Skeletal muscle tissue (tissue), 3 donors: ENCODE measurements at regions not wholly inside any gene's neighbourhood (a gene's known extent, or its start where the extent isn't known, plus 50 kb on each side); places are given as distances from the start of the nearest gene placed in this dataset.

ENCODE experiments used
- H3K27ac ChIP-seq: one replicate; pipeline ENCODE4 v1.7.0; 2013; ENCODE audit warnings: mild to moderate bottlenecking, low read depth, low read length, inconsistent platforms
- H3K27me3 ChIP-seq, 3 donors: one replicate each; pipeline ENCODE4 v1.7.0; 2013; ENCODE audit warnings: low read length in 3 of 3; ENCODE audit not compliant: control insufficient read depth in 3 of 3, insufficient read depth in 3 of 3
- H3K36me3 ChIP-seq, 3 donors: one replicate each; pipeline ENCODE4 v1.7.0; 2013; ENCODE audit warnings: low read length in 3 of 3; ENCODE audit not compliant: control insufficient read depth in 3 of 3, insufficient read depth in 3 of 3
- H3K4me1 ChIP-seq, 3 donors: one replicate each; pipeline ENCODE4 v1.7.0; 2013; ENCODE audit warnings: low read length in 3 of 3, mild to moderate bottlenecking in 3 of 3; ENCODE audit not compliant: control insufficient read depth in 3 of 3, insufficient read depth in 3 of 3
- H3K4me3 ChIP-seq, 3 donors: one replicate each; pipeline ENCODE4 v1.7.0; 2013; ENCODE audit warnings: low read length in 3 of 3
- H3K9ac ChIP-seq, 3 donors: one replicate each; pipeline ENCODE4 v1.7.0; 2013; ENCODE audit warnings: low read length in 3 of 3, mild to moderate bottlenecking in 3 of 3, moderate library complexity in 2 of 3, low read depth in 1 of 3
- H3K9me3 ChIP-seq, 3 donors: one replicate each; pipeline ENCODE4 v1.7.0; 2013; ENCODE audit warnings: low read length in 3 of 3; ENCODE audit not compliant: control insufficient read depth in 3 of 3
- donor health status: Osteomylitis.

DNA sequence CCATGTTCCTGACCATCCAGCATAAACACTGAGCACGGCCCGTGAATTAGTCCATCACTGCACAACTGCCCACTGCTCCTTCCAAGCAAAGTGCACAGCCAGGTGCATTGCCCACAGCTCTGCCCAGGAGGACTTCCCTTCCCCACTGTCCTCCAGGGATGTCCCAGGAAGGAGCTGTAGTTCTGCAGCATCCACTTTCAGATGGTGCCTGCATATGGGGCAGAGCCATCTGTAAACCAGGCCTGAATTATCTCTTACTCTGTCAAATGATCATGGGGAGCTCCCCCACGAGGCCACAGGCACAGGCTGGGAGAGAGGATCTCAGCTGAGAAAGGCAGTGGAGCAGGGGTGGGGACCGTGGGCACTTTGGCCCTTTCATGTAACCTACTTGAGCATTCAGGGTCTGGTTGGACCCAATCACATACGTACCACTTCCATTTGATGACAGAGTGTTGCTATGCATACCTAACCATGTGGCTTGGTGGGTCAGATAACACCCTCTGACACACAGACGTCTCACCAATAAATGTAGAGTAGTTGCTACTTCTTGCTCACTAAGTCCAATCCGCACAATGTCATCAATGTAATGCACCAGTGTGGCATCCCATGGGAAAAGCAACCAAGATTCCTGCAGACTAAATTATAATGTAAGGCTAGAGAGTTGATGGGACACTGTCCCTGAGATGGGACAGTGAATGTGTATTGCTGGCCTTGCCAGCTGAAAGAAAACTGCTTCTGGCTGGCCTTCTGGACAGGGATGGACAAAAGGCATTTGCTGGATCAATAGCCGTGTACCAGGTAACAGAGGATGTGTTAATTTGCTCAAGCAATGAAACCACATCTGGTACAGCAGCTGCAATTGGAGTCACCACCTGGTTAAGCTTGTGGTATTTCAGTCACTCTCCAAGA, 113.8 kb upstream of the C14orf180 start:
- no peak overlapping the region for H3K9ac ChIP-seq
- no peak overlapping the region for H3K27ac ChIP-seq
- H3K27me3 ChIP-seq: peaks cover 39 to 43% (median 41%) of the 10 kb centered on the region in 3 donors
- no peak overlapping the region for H3K4me3 ChIP-seq
- H3K4me1 ChIP-seq: peaks cover 0 to 7% (median 3%) of the 10 kb centered on the region in 3 donors
- H3K9me3 ChIP-seq: no peaks in the 10 kb centered on the region
- no peaks in the 10 kb centered on the region for H3K36me3 ChIP-seq

DNA sequence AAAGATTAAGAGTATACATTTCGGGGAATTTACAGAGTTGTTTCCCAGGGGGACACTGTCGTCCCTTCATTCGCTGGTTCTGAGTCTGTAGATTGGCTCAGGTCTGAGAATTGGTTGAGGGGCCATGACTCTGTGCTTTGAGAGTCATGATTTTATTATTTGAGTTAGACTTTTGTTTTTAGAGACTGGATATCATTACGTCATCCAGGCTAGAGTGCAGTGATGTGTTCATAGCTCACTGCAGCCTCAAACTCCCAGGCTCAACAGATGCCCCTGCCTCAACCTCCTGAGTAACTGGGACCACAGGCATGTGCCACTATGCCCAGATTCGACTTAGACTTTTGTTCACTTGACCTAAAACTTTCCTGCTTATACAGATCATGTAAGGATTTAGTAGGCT, 112.3 kb upstream of the C14orf180 start:
- H3K4me3 ChIP-seq: no peak overlapping the region
- peaks cover 0 to under 1% (median under 1%) of the 10 kb centered on the region in 3 donors for H3K4me1 ChIP-seq
- no peaks in the 10 kb centered on the region for H3K9me3 ChIP-seq
- peaks cover 33 to 43% (median 35%) of the 10 kb centered on the region in 3 donors for H3K27me3 ChIP-seq
- H3K36me3 ChIP-seq: no peaks in the 10 kb centered on the region
- H3K9ac ChIP-seq: no peak overlapping the region
- no peak overlapping the region for H3K27ac ChIP-seq

DNA sequence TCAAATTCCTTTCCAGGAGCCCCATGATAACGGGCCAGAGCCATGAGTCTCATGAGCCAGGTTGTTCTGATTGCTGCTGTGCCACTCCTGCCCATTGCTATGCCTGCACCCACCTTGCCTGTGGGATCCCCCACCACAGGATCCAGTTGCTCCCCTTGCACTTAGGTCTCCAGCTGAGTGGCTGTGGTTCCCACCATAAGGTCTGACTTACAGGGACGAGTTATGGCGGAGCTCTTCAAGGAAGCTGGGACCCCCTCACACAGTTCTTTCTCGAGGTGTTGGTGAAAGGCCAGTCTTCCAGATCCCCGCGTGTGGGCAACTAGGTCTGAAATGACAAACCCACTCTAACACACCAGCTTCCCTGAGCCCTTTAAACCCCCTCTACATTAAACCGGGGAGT, 111.9 kb upstream of the C14orf180 start:
- no peaks in the 10 kb centered on the region for H3K4me1 ChIP-seq
- no peaks in the 10 kb centered on the region for H3K9me3 ChIP-seq
- no peak overlapping the region for H3K27ac ChIP-seq
- no peak overlapping the region for H3K9ac ChIP-seq
- no peak overlapping the region for H3K4me3 ChIP-seq
- no peaks in the 10 kb centered on the region for H3K36me3 ChIP-seq
- H3K27me3 ChIP-seq: peaks cover 33 to 46% (median 34%) of the 10 kb centered on the region in 3 donors

DNA sequence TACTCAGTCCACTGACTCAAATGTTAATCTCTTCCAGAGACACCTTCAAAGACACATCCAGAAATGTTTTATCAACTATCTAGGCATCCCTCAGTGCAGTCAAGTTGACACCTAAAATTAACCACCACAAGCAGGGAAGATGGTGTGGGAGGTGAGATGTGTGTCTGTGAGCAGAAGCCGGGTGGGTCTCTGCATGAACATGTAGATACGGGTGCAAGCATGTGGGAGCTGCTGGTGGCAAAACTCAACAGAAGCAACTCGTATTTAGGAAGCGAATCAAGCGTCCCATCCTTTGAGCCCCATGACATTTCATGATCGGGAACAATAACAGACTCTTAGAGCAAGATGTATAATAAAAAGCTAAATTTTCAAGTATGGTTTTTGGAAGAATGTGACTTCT, 110.0 kb upstream of the C14orf180 start:
- no peaks in the 10 kb centered on the region for H3K4me1 ChIP-seq
- no peak overlapping the region for H3K27ac ChIP-seq
- H3K27me3 ChIP-seq: peaks cover 20 to 39% (median 21%) of the 10 kb centered on the region in 3 donors
- no peak overlapping the region for H3K9ac ChIP-seq
- H3K9me3 ChIP-seq: no peaks in the 10 kb centered on the region
- H3K36me3 ChIP-seq: no peaks in the 10 kb centered on the region
- H3K4me3 ChIP-seq: no peak overlapping the region

DNA sequence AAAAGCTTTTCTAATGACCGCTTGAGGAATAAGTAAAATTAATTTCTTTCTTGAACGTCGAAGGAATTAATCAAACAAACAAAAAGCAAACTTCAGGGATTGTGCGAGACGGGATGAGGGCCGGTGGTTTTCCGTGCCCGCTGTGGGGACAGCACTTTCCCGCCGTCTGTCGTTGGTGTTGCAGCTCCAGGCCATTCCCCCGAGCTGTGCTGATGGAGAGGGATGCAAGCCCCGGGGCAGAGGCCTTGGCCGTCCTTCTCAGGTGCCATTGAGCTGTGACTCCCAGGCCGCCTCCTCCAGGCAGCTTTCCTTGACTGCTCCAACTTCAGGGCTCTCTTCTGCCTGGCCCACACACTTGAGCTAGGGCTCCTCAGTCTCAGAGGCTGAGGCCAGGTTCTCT, 109.0 kb upstream of the C14orf180 start:
- Histone ChIP-seq H3K4me1 (no peaks in the 10 kb centered on the region), H3K27ac (no peak overlapping the region), H3K4me3 (no peak overlapping the region), H3K9ac (no peak overlapping the region), H3K36me3 (no peaks in the 10 kb centered on the region), H3K9me3 (no peaks in the 10 kb centered on the region), H3K27me3 (peaks cover 16 to 31% (median 17%) of the 10 kb centered on the region in 3 donors)

DNA sequence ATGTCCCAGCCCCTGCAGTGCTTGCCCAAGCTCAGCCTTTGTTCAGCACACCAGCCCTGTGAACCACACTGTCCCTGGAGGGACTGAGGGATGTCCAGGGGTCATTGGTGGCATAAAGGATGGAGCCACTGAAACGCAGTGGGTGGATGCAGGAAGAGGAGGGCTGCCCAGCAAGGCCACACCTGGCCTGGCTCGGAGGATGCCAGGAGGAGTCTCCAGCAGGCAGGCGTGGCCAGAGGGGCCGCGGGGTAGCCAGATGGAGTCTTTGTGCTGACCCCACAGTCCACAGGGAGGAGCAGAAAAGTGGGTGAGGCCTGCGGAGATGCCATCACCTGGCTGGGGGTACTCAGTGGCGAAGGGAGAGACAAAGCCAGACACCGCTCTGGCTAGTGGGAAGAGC, 108.5 kb upstream of the C14orf180 start:
- Histone ChIP-seq H3K9me3 (no peaks in the 10 kb centered on the region), H3K27me3 (peaks cover 15 to 25% (median 22%) of the 10 kb centered on the region in 3 donors), H3K27ac (no peak overlapping the region)

DNA sequence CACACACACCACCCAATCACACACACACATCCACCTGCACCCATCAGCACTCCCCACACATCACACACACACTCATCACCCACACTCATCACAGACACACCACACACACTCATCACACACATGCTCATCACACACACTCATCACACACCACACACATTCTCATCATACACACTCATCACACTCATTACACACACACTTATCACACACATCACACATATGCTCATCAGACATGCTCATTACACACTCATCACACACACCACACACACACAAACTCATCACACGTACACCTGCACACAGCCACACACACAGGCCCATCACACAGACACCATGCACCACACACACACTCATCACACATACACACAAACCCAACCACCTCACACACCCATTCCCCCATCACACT, 107.5 kb upstream of the C14orf180 start:
- no peaks in the 10 kb centered on the region for H3K9me3 ChIP-seq
- H3K27me3 ChIP-seq: peaks cover 22 to 29% (median 26%) of the 10 kb centered on the region in 3 donors
- H3K27ac ChIP-seq: no peak overlapping the region
- H3K36me3 ChIP-seq: no peaks in the 10 kb centered on the region
- H3K4me3 ChIP-seq: no peak overlapping the region
- no peak overlapping the region for H3K9ac ChIP-seq
- H3K4me1 ChIP-seq: no peaks in the 10 kb centered on the region

More for the DNA sequence above, 108.5 kb upstream of the C14orf180 start:
- no peak overlapping the region for H3K9ac ChIP-seq
- no peak overlapping the region for H3K4me3 ChIP-seq
- no peaks in the 10 kb centered on the region for H3K36me3 ChIP-seq
- H3K4me1 ChIP-seq: no peaks in the 10 kb centered on the region

DNA sequence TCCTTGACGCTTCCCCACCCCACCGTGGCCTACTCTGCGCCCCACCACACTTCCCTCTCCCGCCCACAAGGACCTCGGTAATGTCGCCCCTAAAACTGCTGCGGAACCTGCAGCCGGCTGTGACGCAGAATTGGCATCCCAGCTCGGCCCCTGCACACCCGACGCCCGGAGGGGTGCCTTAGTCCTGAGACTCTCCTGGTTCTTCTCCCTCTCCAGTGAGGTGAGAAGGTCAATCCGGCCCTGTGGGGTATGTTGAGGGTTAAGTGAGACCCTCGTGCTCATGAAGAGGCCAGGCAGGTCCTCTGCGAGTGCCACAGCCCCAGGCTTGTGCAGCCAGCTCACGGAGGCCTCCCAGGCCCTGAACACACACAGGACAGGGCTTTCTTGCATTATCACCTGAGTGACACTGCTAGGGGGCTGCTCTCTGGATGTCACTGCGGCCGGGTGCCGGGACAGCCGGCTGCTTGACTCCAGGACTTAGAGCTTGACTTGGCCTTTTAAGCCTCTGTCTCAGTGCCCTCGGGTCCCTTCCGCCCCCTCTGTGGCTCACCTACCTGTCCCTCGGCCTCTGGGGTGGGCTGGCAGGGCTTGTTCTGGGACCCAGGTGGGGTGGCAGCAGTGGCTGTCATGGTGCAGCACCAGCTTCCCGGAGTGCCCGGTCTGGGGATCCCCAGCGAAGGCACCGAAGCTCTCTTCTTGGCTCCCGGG, 106.9 kb upstream of the C14orf180 start:
- peaks cover 24 to 35% (median 28%) of the 10 kb centered on the region in 3 donors for H3K27me3 ChIP-seq
- H3K36me3 ChIP-seq: no peaks in the 10 kb centered on the region
- H3K9me3 ChIP-seq: no peaks in the 10 kb centered on the region
- H3K4me3 ChIP-seq: no peak overlapping the region
- H3K27ac ChIP-seq: no peak overlapping the region
- H3K9ac ChIP-seq: no peak overlapping the region
- H3K4me1 ChIP-seq: no peaks in the 10 kb centered on the region

DNA sequence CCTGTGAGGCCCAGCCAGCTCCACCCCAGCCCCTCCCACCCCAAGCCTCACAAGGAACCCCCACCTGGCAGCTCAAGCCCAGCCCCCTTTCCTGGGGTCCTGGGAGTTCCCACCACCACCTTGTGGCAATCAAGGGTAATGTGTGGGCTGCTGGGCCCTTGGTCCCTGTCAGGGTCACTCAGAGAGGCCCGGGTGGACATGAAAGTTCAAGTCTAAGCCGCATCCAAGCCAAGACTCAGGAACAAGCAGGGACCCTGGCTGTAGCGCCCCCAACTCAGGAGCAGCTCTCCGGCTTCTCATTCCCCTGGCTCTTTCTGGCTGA, 106.4 kb upstream of the C14orf180 start:
- Histone ChIP-seq H3K36me3 (no peaks in the 10 kb centered on the region), H3K27ac (no peak overlapping the region), H3K27me3 (peaks cover 24 to 36% (median 28%) of the 10 kb centered on the region in 3 donors), H3K4me3 (no peak overlapping the region), H3K9ac (no peak overlapping the region), H3K4me1 (no peaks in the 10 kb centered on the region), H3K9me3 (no peaks in the 10 kb centered on the region)
